Adrenal gland (tissue), 9 donors: ENCODE measurements at regions not wholly inside any gene's neighbourhood (a gene's known extent, or its start where the extent isn't known, plus 50 kb on each side); places are given as distances from the start of the nearest gene placed in this dataset.

Source experiments
- DNase-seq, 7 donors: peaks; one replicate each; pipeline ENCODE4 v3.0.0-alpha.2; 2019 to 2020
- H3K27ac ChIP-seq, 5 donors: fragments of 200-600 bp; sonication (generic) in 4 of 5; 1 replicate in 3 of 5; 2 replicates in 2 of 5; pipeline versions ENCODE4 v1.5.1 to v1.8.0; 2016 to 2020; ENCODE audit warnings: mild to moderate bottlenecking in 1 of 5
- H3K27me3 ChIP-seq: fragments of 200-600 bp; 2 replicates; pipeline ENCODE4 v1.8.0; 2021
- H3K36me3 ChIP-seq, 2 donors: fragments of 200-600 bp; replicated peaks in 1 of 2; 1 replicate in 1 of 2; 2 replicates in 1 of 2; pipeline versions ENCODE4 v1.5.1 to v1.8.0; 2018 to 2022
- H3K4me1 ChIP-seq, 2 donors: fragments of 200-600 bp; replicated peaks in 1 of 2; 1 replicate in 1 of 2; 2 replicates in 1 of 2; pipeline versions ENCODE4 v1.5.1 to v1.8.0; 2018 to 2021
- H3K4me3 ChIP-seq, 4 donors: fragments of 200-600 bp; sonication (generic) in 3 of 4; one replicate each; pipeline ENCODE4 v1.5.1; 2016 to 2018
- H3K9me3 ChIP-seq, 3 donors: fragments of 200-600 bp; sonication (generic) in 1 of 3; replicated peaks in 1 of 3; 1 replicate in 2 of 3; 2 replicates in 1 of 3; pipeline versions ENCODE4 v1.5.1 to v1.8.0; 2016 to 2021
- POLR2A ChIP-seq, 2 donors: fragments of 450-650 bp; IDR thresholded peaks; one replicate each; pipeline ENCODE4 v1.6.1; 2017; ENCODE audit warnings: antibody characterized with exemption in 2 of 2, mild to moderate bottlenecking in 2 of 2, moderate library complexity in 1 of 2
- WGBS, 4 donors: extraction: QIAGEN DNeasy Blood & Tissue Kit in 2 of 4; methylation state at CpG; one replicate each; pipeline versions ENCODE4 v1.1.5 to v1.1.7; 2013 to 2017; 5-methylcytosine and 5-hydroxymethylcytosine counted together
- intact Hi-C, 2 donors: fragments of 100-400 bp; cut with DNase I; formaldehyde crosslinking; loops; one replicate each; pipeline versions ENCODE4 v1.14.1 to v1.15.0; 2022 to 2023
- TF ChIP-seq, protein P1 (sequence below), 6 experiments: fragments of 450-650 bp in 4 of 6; fragments of 200-600 bp in 2 of 6; sonication (generic) in 1 of 6; IDR thresholded peaks; 1 replicate in 5 of 6; 2 replicates in 1 of 6; pipeline versions ENCODE4 v1.5.1 to v1.8.0; 2016 to 2021; ENCODE audit warnings: antibody characterized with exemption in 6 of 6, mild to moderate bottlenecking in 2 of 6, moderate library complexity in 1 of 6
- donor health status: healthy with polysubstance abuse.
- donor health status: Bipolar disorder and iron deficiency.
- donor health status: DM: yes; HTN: yes; CAD: no.
- donor health status: DM: no; HTN: no; CAD: no.
- donor health status: DM: no; HTN: no; CAD: no.

GRCh38 chr10:31720546-31720945, 208.1 kb downstream of the ARHGAP12 start:
- DNase-seq: no peak
- Histone ChIP-seq H3K4me3 (no peak overlapping the region), H3K9me3 (no peaks in the 10 kb centered on the region), H3K36me3 (no peaks in the 10 kb centered on the region), H3K27ac (no peak overlapping the region), H3K27me3 (no peaks in the 10 kb centered on the region), H3K4me1 (peaks cover 0 to 9% of the 10 kb centered on the region in 2 donors)
- intact Hi-C loops: no loop called here
- no peak for TF ChIP-seq POLR2A (IDR thresholded peaks at IDR 0.05)
- TF ChIP-seq, protein P1, sequence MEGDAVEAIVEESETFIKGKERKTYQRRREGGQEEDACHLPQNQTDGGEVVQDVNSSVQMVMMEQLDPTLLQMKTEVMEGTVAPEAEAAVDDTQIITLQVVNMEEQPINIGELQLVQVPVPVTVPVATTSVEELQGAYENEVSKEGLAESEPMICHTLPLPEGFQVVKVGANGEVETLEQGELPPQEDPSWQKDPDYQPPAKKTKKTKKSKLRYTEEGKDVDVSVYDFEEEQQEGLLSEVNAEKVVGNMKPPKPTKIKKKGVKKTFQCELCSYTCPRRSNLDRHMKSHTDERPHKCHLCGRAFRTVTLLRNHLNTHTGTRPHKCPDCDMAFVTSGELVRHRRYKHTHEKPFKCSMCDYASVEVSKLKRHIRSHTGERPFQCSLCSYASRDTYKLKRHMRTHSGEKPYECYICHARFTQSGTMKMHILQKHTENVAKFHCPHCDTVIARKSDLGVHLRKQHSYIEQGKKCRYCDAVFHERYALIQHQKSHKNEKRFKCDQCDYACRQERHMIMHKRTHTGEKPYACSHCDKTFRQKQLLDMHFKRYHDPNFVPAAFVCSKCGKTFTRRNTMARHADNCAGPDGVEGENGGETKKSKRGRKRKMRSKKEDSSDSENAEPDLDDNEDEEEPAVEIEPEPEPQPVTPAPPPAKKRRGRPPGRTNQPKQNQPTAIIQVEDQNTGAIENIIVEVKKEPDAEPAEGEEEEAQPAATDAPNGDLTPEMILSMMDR (IDR thresholded peaks at IDR 0.05): no peak
- 50 to 83% (median 70%) methylated on average over 1 of the region's 1 CpG for WGBS, 4 donors

GRCh38 chr10:31709476-31709875, 219.2 kb downstream of the ARHGAP12 start:
- Histone ChIP-seq H3K4me1 (peaks cover 13 to 37% of the 10 kb centered on the region in 2 donors), H3K36me3 (no peaks in the 10 kb centered on the region), H3K4me3 (no peak overlapping the region), H3K27ac (peak overlapping the region in 2 of 5 donors; percentile 84 to 91), H3K9me3 (peaks cover 0 to 14% (median 0%) of the 10 kb centered on the region in 3 donors), H3K27me3 (no peaks in the 10 kb centered on the region)
- TF ChIP-seq, protein P1 (IDR thresholded peaks at IDR 0.05): no peak
- TF ChIP-seq POLR2A (IDR thresholded peaks at IDR 0.05): no peak
- DNase-seq: no peak
- intact Hi-C loops: loop anchor here in 1 of 2 donors (10.0 kb wide), 1 partner anchor 65 kb away; no protein-coding TSS in a partner anchor

GRCh38 chr10:31709028-31709427, 219.6 kb downstream of the ARHGAP12 start:
- DNase-seq: no peak
- Histone ChIP-seq H3K36me3 (no peaks in the 10 kb centered on the region), H3K27ac (peak overlapping the region in 2 of 5 donors; percentile 84 to 91), H3K27me3 (no peaks in the 10 kb centered on the region), H3K4me3 (no peak overlapping the region), H3K9me3 (peaks cover 0 to 14% (median 0%) of the 10 kb centered on the region in 3 donors), H3K4me1 (peaks cover 13 to 38% of the 10 kb centered on the region in 2 donors)
- intact Hi-C loops: loop anchor here in 1 of 2 donors (10.0 kb wide), 1 partner anchor 66 kb away; no protein-coding TSS in a partner anchor
- 21 to 31% (median 28%) methylated on average over 3 of the region's 3 CpGs for WGBS, 4 donors
- no peak for TF ChIP-seq POLR2A (IDR thresholded peaks at IDR 0.05)
- TF ChIP-seq, protein P1 (IDR thresholded peaks at IDR 0.05): peak in 5 of 6 experiments; percentile 6 to 44 (median 42)

DNA sequence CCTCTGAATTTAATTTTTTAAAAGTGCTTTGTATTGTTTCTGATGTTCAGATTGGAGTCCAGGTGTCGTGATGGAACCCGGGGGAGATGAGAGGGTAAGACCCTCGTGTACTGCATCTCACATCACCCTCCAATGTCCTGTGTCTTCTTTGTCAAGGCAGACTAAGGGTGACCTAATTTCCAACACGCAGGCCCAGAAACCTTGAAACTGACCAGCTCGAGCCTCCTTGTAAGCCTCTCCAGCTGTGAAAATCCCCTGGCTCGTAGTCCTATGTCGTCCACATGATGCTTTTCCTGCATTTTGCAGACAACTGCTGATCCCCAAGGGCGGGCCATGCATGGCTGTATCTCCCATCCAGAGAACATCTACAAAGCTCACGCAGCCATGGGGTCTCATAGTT, 220.2 kb downstream of the ARHGAP12 start:
- no peak for DNase-seq
- peaks cover 13 to 38% of the 10 kb centered on the region in 2 donors for H3K4me1 ChIP-seq
- 56 to 60% (median 59%) methylated on average over 9 of the region's 9 CpGs for WGBS, 4 donors
- no peak overlapping the region for H3K4me3 ChIP-seq
- TF ChIP-seq, protein P1 (IDR thresholded peaks at IDR 0.05): no peak
- TF ChIP-seq POLR2A (IDR thresholded peaks at IDR 0.05): no peak
- peaks cover 0 to 14% (median 0%) of the 10 kb centered on the region in 3 donors for H3K9me3 ChIP-seq
- no peaks in the 10 kb centered on the region for H3K27me3 ChIP-seq
- H3K27ac ChIP-seq: peak overlapping the region; percentile 27 to 91 (median 50)
- intact Hi-C loops: loop anchor here in 1 of 2 donors (10.0 kb wide), 1 partner anchor 66 kb away; no protein-coding TSS in a partner anchor
- H3K36me3 ChIP-seq: no peaks in the 10 kb centered on the region
